GM12878 (cell line): ENCODE measurements at regions not wholly inside any gene's neighbourhood (a gene's known extent, or its start where the extent isn't known, plus 50 kb on each side); places are given as distances from the start of the nearest gene placed in this dataset.

Experiments
- ATAC-seq: fragments of 200-7000 bp; cut with Tn5 transposase; 3 replicates; pipeline ENCODE4 v1.9.1; 2020; ENCODE audit warnings: mild to moderate bottlenecking, moderate library complexity
- BruUV-seq: library from RNA; stranded (reverse); fragments of 400-500 nt; replicated peaks from 2 replicates; lab custom pipeline; 2021; lab: Mats Ljungman, UMichigan
- CTCF ChIA-PET: fragments of 300-600 bp; sonication (Branson Sonifier 250); formaldehyde crosslinking; extraction: SDS; loops from one replicate; lab custom pipeline; 2021; ENCODE audit warnings: inconsistent platforms; lab: Yijun Ruan, JAX
- POLR2A ChIA-PET: fragments of 350-600 bp; formaldehyde crosslinking; extraction: SDS; loops from one replicate; lab custom pipeline; 2021; ENCODE audit warnings: inconsistent platforms; lab: Charles Lee
- RAD21 ChIA-PET: fragments of 300-600 bp; sonication (Branson Sonifier 250); formaldehyde crosslinking; loops from one replicate; lab custom pipeline; 2023; ENCODE audit warnings: antibody characterized with exemption; ENCODE audit not compliant: unreplicated experiment; lab: Charles Lee
- SMC1A ChIA-PET: fragments of 300-600 bp; sonication (Branson Sonifier 250); formaldehyde crosslinking; loops from one replicate; lab custom pipeline; 2023; ENCODE audit not compliant: unreplicated experiment, uncharacterized antibody; lab: Charles Lee
- DNase-seq: peaks from one replicate; pipeline ENCODE4 v3.0.0-alpha.2; 2011; ENCODE audit warnings: low read depth, low spot score
- FAIRE-seq: peaks from 3 replicates; lab custom pipeline; 2011; peaks lifted over from hg19 to GRCh38; lab: Jason Lieb, UNC
- H2AFZ ChIP-seq: 2 replicates; pipeline ENCODE4 v1.6.0; 2011; ENCODE audit warnings: low read depth, low read length, control low read depth; ENCODE audit not compliant: control insufficient read depth
- H3K27ac ChIP-seq: 2 replicates; pipeline ENCODE4 v1.5.1; 2011; ENCODE audit warnings: control low read depth; ENCODE audit not compliant: control insufficient read depth, insufficient read depth
- H3K27me3 ChIP-seq, 2 experiments: replicated peaks in 1 of 2; 2 replicates each; pipeline versions ENCODE4 v1.6.0 to v1.6.1; 2011; ENCODE audit warnings: low read length in 1 of 2; ENCODE audit not compliant: control insufficient read depth in 2 of 2, insufficient read depth in 2 of 2
- H3K36me3 ChIP-seq, 2 experiments: 2 replicates each; pipeline ENCODE4 v1.5.1; 2011; ENCODE audit warnings: low read length in 1 of 2; ENCODE audit not compliant: control insufficient read depth in 2 of 2, insufficient read depth in 2 of 2
- H3K4me1 ChIP-seq: 2 replicates; pipeline ENCODE4 v1.6.1; 2011; ENCODE audit warnings: mild to moderate bottlenecking, low read length, moderate library complexity, mixed read lengths; ENCODE audit not compliant: control insufficient read depth, insufficient read depth
- H3K4me2 ChIP-seq: 2 replicates; pipeline ENCODE4 v1.6.0; 2011; ENCODE audit warnings: control low read depth; ENCODE audit not compliant: control insufficient read depth, insufficient read depth
- H3K4me3 ChIP-seq: fragments of 200-600 bp; sonication (generic); 2 replicates; pipeline ENCODE4 v1.5.1; 2016
- H3K79me2 ChIP-seq: 2 replicates; pipeline ENCODE4 v1.6.0; 2011; ENCODE audit warnings: low read length; ENCODE audit not compliant: control insufficient read depth, insufficient read depth
- H3K9ac ChIP-seq: 2 replicates; pipeline ENCODE4 v1.8.0; 2011; ENCODE audit warnings: low read length, control low read depth, mixed read lengths; ENCODE audit not compliant: control insufficient read depth, insufficient read depth
- H3K9me3 ChIP-seq: replicated peaks from 3 replicates; pipeline ENCODE4 v1.5.1; 2011; ENCODE audit warnings: mild to moderate bottlenecking, low read length; ENCODE audit not compliant: control insufficient read depth, insufficient read depth
- H4K20me1 ChIP-seq: 2 replicates; pipeline ENCODE4 v1.6.0; 2011; ENCODE audit not compliant: control insufficient read depth, insufficient read depth
- CREM ChIP-seq: IDR thresholded peaks from 2 replicates; pipeline ENCODE4 v1.6.1; 2014; ENCODE audit warnings: antibody characterized with exemption, low read depth
- GATAD2B ChIP-seq: fragments of 450-650 bp; conservative IDR thresholded peaks from 2 replicates; pipeline ENCODE4 v1.6.1; 2017; ENCODE audit warnings: low read depth, mild to moderate bottlenecking, moderate library complexity
- KDM1A ChIP-seq: fragments of 200-600 bp; sonication (generic); IDR thresholded peaks from 2 replicates; pipeline ENCODE4 v1.6.1; 2016; ENCODE audit warnings: borderline replicate concordance
- NFXL1 ChIP-seq: fragments of 450-650 bp; IDR thresholded peaks from 2 replicates; pipeline ENCODE4 v1.6.1; 2017; ENCODE audit warnings: antibody characterized with exemption, mild to moderate bottlenecking, borderline replicate concordance
- NR2C1 ChIP-seq: fragments of 450-650 bp; IDR thresholded peaks from 2 replicates; pipeline ENCODE4 v1.6.1; 2017; ENCODE audit warnings: antibody characterized with exemption, mild to moderate bottlenecking, moderate library complexity
- RAD21 ChIP-seq: IDR thresholded peaks from 2 replicates; pipeline ENCODE4 v1.6.1; 2011; ENCODE audit warnings: mild to moderate bottlenecking, low read depth, low read length, moderate library complexity; ENCODE audit not compliant: insufficient read depth
- RB1 ChIP-seq: fragments of 450-650 bp; formaldehyde crosslinking; IDR thresholded peaks from 2 replicates; pipeline ENCODE4 v1.6.1; 2017; ENCODE audit warnings: mild to moderate bottlenecking, borderline replicate concordance
- SPI1 ChIP-seq: IDR thresholded peaks from 2 replicates; pipeline ENCODE4 v1.6.1; 2011; ENCODE audit warnings: low read depth, mild to moderate bottlenecking, low read length, moderate library complexity, borderline replicate concordance; ENCODE audit not compliant: insufficient read depth
- SREBF2 ChIP-seq: IDR thresholded peaks from 2 replicates; pipeline ENCODE4 v1.6.1; 2012; ENCODE audit warnings: mild to moderate bottlenecking, low read length
- TAF1 ChIP-seq: IDR thresholded peaks from 2 replicates; pipeline ENCODE4 v1.6.1; 2011; ENCODE audit warnings: mild to moderate bottlenecking, low read depth, low read length, borderline replicate concordance
- WRNIP1 ChIP-seq: IDR thresholded peaks from 2 replicates; pipeline ENCODE4 v1.6.1; 2011; ENCODE audit warnings: low read depth, low read length, improper control_type of control experiment, borderline replicate concordance
- YBX1 ChIP-seq: fragments of 450-650 bp; IDR thresholded peaks from 2 replicates; pipeline ENCODE4 v1.6.1; 2016; ENCODE audit warnings: antibody characterized with exemption
- ZNF622 ChIP-seq: fragments of 450-650 bp; IDR thresholded peaks from 2 replicates; pipeline ENCODE4 v1.6.1; 2017; ENCODE audit warnings: mild to moderate bottlenecking, inconsistent platforms
- ZSCAN29 ChIP-seq: fragments of 450-650 bp; IDR thresholded peaks from 2 replicates; pipeline ENCODE4 v1.6.1; 2017; ENCODE audit warnings: mild to moderate bottlenecking, moderate library complexity
- WGBS: methylation state at CpG from one replicate; pipeline ENCODE4 v1.1.6; 2016; ENCODE audit warnings: low lambda C conversion rate; ENCODE audit not compliant: insufficient replicate concordance, insufficient coverage; ENCODE audit errors: missing lambda C conversion rate; 5-methylcytosine and 5-hydroxymethylcytosine counted together
- in situ Hi-C: fragments of 300-500 bp; cut with MboI; formaldehyde crosslinking; loops from 9 replicates; pipeline ENCODE4 v1.14.3; 2018; ENCODE audit warnings: mixed read lengths
- intact Hi-C: fragments of 100-400 bp; cut with micrococcal nuclease; formaldehyde crosslinking; loops from one replicate; pipeline ENCODE4 v1.14.2; 2022; ENCODE audit not compliant: unreplicated experiment

DNA sequence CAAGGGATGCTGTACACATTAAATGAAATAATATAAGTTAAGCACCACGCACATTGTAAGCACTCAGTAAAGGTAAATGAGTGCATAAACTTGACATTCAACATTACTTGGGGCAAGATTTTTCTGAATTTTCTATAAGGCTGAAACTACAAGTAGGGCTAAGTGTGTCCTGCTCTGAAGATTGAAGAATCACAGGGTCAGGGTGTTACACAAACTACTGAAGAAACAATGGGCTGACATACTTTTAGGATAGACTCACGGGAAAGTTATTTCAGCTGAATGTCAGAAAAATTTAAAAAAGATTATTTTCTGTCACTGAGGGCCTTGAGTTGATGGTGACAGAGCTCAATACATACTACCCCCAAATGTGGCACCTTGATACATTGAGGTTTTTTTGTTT lies 644.2 kb upstream of the PLXNA2 start:
- POLR2A ChIA-PET: no interaction called here
- Histone ChIP-seq H3K4me3 (no peak overlapping the region), H3K4me2 (no peak overlapping the region), H2AFZ (no peak overlapping the region), H3K27ac (no peak overlapping the region), H3K9ac (no peak overlapping the region), H3K27me3 (no peaks in the 10 kb centered on the region), H3K36me3 (no peaks in the 10 kb centered on the region), H4K20me1 (no peaks in the 10 kb centered on the region), H3K9me3 (no peaks in the 10 kb centered on the region), H3K79me2 (no peaks in the 10 kb centered on the region), H3K4me1 (no peaks in the 10 kb centered on the region)
- ATAC-seq: no peak
- no peak for FAIRE-seq
- SMC1A ChIA-PET: no interaction called here
- 0% methylated on average over 2 of the region's 2 CpGs for WGBS
- DNase-seq: no peak
- intact Hi-C loops (no loop called here), in situ Hi-C loops (no loop called here)
- CTCF ChIA-PET: no interaction called here
- TF ChIP-seq NFXL1 (no peak), RB1 (no peak), NR2C1 (no peak), SREBF2 (no peak), GATAD2B (no peak), RAD21 (no peak), YBX1 (no peak), CREM (no peak), TAF1 (no peak), WRNIP1 (no peak), KDM1A (no peak), ZNF622 (no peak), SPI1 (no peak), ZSCAN29 (no peak)
- no TSS peak for BruUV-seq
- RAD21 ChIA-PET: no interaction called here
